ENCODE measurements at regions not wholly inside any gene's neighbourhood (a gene's known extent, or its start where the extent isn't known, plus 50 kb on each side); places are given as distances from the start of the nearest gene placed in this dataset.
A peak's percentile ranks its signal among the peaks of the same experiment; 100 is the strongest.

GRCh38 chr18:53745224-53745967, 479.1 kb downstream of the MBD2 start:
- peak; percentile 2 for DNase-seq (ENCODE audit: low read depth)
- in situ Hi-C loops (cut with HindIII; ENCODE audit: low pct_unique_long_range_greater_than_20kb, low sequenced_read_pairs), result no loop called here

- DNase-seq (ENCODE audit: low read depth), result no peak
- in situ Hi-C loops (cut with HindIII; ENCODE audit: low pct_unique_long_range_greater_than_20kb, low sequenced_read_pairs), result no loop called here
These were observed 484.8 kb downstream of the MBD2 start for GRCh38 chr18:53739700-53740099.

GRCh38 chr18:53735526-53735925, 488.9 kb downstream of the MBD2 start:
- in situ Hi-C loops (cut with HindIII; ENCODE audit: low pct_unique_long_range_greater_than_20kb, low sequenced_read_pairs), result no loop called here
- DNase-seq (ENCODE audit: low read depth), result no peak

GRCh38 chr18:53715243-53715853, 509.1 kb downstream of the MBD2 start:
- no peak for DNase-seq (ENCODE audit: low read depth)
- in situ Hi-C loops (cut with HindIII; ENCODE audit: low pct_unique_long_range_greater_than_20kb, low sequenced_read_pairs), result no loop called here

- no peak for DNase-seq (ENCODE audit: low read depth)
- in situ Hi-C loops (cut with HindIII; ENCODE audit: low pct_unique_long_range_greater_than_20kb, low sequenced_read_pairs), result no loop called here
These were observed 514.4 kb downstream of the MBD2 start for GRCh38 chr18:53710080-53710479.

- in situ Hi-C loops (cut with HindIII; ENCODE audit: low pct_unique_long_range_greater_than_20kb, low sequenced_read_pairs), result no loop called here
- DNase-seq (ENCODE audit: low read depth), result no peak
These were observed 522.0 kb downstream of the MBD2 start for GRCh38 chr18:53702480-53702879.

GRCh38 chr18:53701697-53702096, 522.8 kb downstream of the MBD2 start:
- in situ Hi-C loops (cut with HindIII; ENCODE audit: low pct_unique_long_range_greater_than_20kb, low sequenced_read_pairs), result no loop called here
- no peak for DNase-seq (ENCODE audit: low read depth)

- in situ Hi-C loops (cut with HindIII; ENCODE audit: low pct_unique_long_range_greater_than_20kb, low sequenced_read_pairs), result no loop called here
- DNase-seq (ENCODE audit: low read depth), result peak; percentile 15
These were observed 525.6 kb downstream of the MBD2 start for GRCh38 chr18:53698907-53699306.

GRCh38 chr18:53689886-53690285, 534.6 kb downstream of the MBD2 start:
- in situ Hi-C loops (cut with HindIII; ENCODE audit: low pct_unique_long_range_greater_than_20kb, low sequenced_read_pairs), result no loop called here
- no peak for DNase-seq (ENCODE audit: low read depth)

- no peak for DNase-seq (ENCODE audit: low read depth)
- in situ Hi-C loops (cut with HindIII; ENCODE audit: low pct_unique_long_range_greater_than_20kb, low sequenced_read_pairs), result no loop called here
These were observed 537.5 kb downstream of the MBD2 start for GRCh38 chr18:53686965-53687364.

GRCh38 chr18:53682796-53683195, 541.7 kb downstream of the MBD2 start:
- in situ Hi-C loops (cut with HindIII; ENCODE audit: low pct_unique_long_range_greater_than_20kb, low sequenced_read_pairs), result no loop called here
- DNase-seq (ENCODE audit: low read depth), result no peak

GRCh38 chr18:53677480-53677879, 547.0 kb downstream of the MBD2 start:
- in situ Hi-C loops (cut with HindIII; ENCODE audit: low pct_unique_long_range_greater_than_20kb, low sequenced_read_pairs), result no loop called here
- DNase-seq (ENCODE audit: low read depth), result no peak

- in situ Hi-C loops (cut with HindIII; ENCODE audit: low pct_unique_long_range_greater_than_20kb, low sequenced_read_pairs), result no loop called here
- no peak for DNase-seq (ENCODE audit: low read depth)
These were observed 558.8 kb downstream of the MBD2 start for GRCh38 chr18:53665701-53666100.

GRCh38 chr18:53664575-53664974, 559.9 kb downstream of the MBD2 start:
- no peak for DNase-seq (ENCODE audit: low read depth)
- in situ Hi-C loops (cut with HindIII; ENCODE audit: low pct_unique_long_range_greater_than_20kb, low sequenced_read_pairs), result no loop called here

- in situ Hi-C loops (cut with HindIII; ENCODE audit: low pct_unique_long_range_greater_than_20kb, low sequenced_read_pairs), result no loop called here
- DNase-seq (ENCODE audit: low read depth), result no peak
These were observed 564.2 kb downstream of the MBD2 start for GRCh38 chr18:53660306-53660705.

GRCh38 chr18:53657257-53657656, 567.2 kb downstream of the MBD2 start:
- in situ Hi-C loops (cut with HindIII; ENCODE audit: low pct_unique_long_range_greater_than_20kb, low sequenced_read_pairs), result no loop called here
- DNase-seq (ENCODE audit: low read depth), result no peak

GRCh38 chr18:53649621-53650020, 574.8 kb downstream of the MBD2 start:
- in situ Hi-C loops (cut with HindIII; ENCODE audit: low pct_unique_long_range_greater_than_20kb, low sequenced_read_pairs), result no loop called here
- no peak for DNase-seq (ENCODE audit: low read depth)

- in situ Hi-C loops (cut with HindIII; ENCODE audit: low pct_unique_long_range_greater_than_20kb, low sequenced_read_pairs), result no loop called here
These were observed 579.5 kb downstream of the MBD2 start for GRCh38 chr18:53644799-53645471.

GRCh38 chr18:53639687-53640086, 584.8 kb downstream of the MBD2 start:
- in situ Hi-C loops (cut with HindIII; ENCODE audit: low pct_unique_long_range_greater_than_20kb, low sequenced_read_pairs), result no loop called here
- no peak for DNase-seq (ENCODE audit: low read depth)

More at GRCh38 chr18:53644799-53645471, 579.5 kb downstream of the MBD2 start:
- DNase-seq (ENCODE audit: low read depth), result no peak
